ENCODE measurements at regions not wholly inside any gene's neighbourhood (a gene's known extent, or its start where the extent isn't known, plus 50 kb on each side); places are given as distances from the start of the nearest gene placed in this dataset.

GRCh38 chr5:167413506-167413905 is 877.9 kb upstream of the WWC1 start:
- no peak for TF ChIP-seq TAF1 (IDR thresholded peaks at IDR 0.05; ENCODE audit: low read depth)
- TF ChIP-seq REST (IDR thresholded peaks at IDR 0.05; ENCODE audit: borderline replicate concordance): no peak
- no peak for TF ChIP-seq MXI1 (conservative IDR thresholded peaks at IDR 0.05; ENCODE audit: poor library complexity, severe bottlenecking)
- no peak for TF ChIP-seq EP300 (conservative IDR thresholded peaks at IDR 0.05; ENCODE audit: poor library complexity, severe bottlenecking)
- no peak for TF ChIP-seq RAD21 (conservative IDR thresholded peaks at IDR 0.05)
- TF ChIP-seq POLR2AphosphoS5 (IDR thresholded peaks at IDR 0.05): no peak
- no peak for TF ChIP-seq EZH2 (IDR thresholded peaks at IDR 0.05; ENCODE audit: borderline replicate concordance, insufficient read depth, low read length, poor library complexity, severe bottlenecking)
- Histone ChIP-seq H3K9me3 (ENCODE audit: low read length) (no peaks in the 10 kb centered on the region), H3K36me3 (ENCODE audit: insufficient read depth, low read length) (no peaks in the 10 kb centered on the region), H3F3A (ENCODE audit: insufficient read depth, low read length, poor library complexity, severe bottlenecking) (no peaks in the 10 kb centered on the region), H3K4me3 (ENCODE audit: low read length) (no peak overlapping the region), H3K9me2 (ENCODE audit: insufficient read depth, low read length) (no peaks in the 10 kb centered on the region), H2AFZ (ENCODE audit: low read depth, low read length) (no peak overlapping the region), H4K20me1 (ENCODE audit: insufficient read depth) (no peaks in the 10 kb centered on the region), H3K27me3 (ENCODE audit: insufficient read depth, low read depth, low read length) (no peaks in the 10 kb centered on the region), H3K27ac (ENCODE audit: low read length) (no peak overlapping the region), H3K4me2 (ENCODE audit: low read length) (no peak overlapping the region), H3K79me2 (replicated peaks; ENCODE audit: insufficient read depth, low read length) (no peaks in the 10 kb centered on the region), H3K9ac (ENCODE audit: low read length) (no peak overlapping the region)

- Histone ChIP-seq H3K4me3 (ENCODE audit: low read length) (no peak overlapping the region), H4K20me1 (ENCODE audit: insufficient read depth) (no peaks in the 10 kb centered on the region), H3K4me2 (ENCODE audit: low read length) (no peak overlapping the region), H3K9ac (ENCODE audit: low read length) (no peak overlapping the region), H3K36me3 (ENCODE audit: insufficient read depth, low read length) (no peaks in the 10 kb centered on the region), H3K9me2 (ENCODE audit: insufficient read depth, low read length) (no peaks in the 10 kb centered on the region), H3K27ac (ENCODE audit: low read length) (no peak overlapping the region), H3F3A (ENCODE audit: insufficient read depth, low read length, poor library complexity, severe bottlenecking) (no peaks in the 10 kb centered on the region), H3K79me2 (replicated peaks; ENCODE audit: insufficient read depth, low read length) (no peaks in the 10 kb centered on the region), H3K9me3 (ENCODE audit: low read length) (no peaks in the 10 kb centered on the region), H2AFZ (ENCODE audit: low read depth, low read length) (no peak overlapping the region), H3K27me3 (ENCODE audit: insufficient read depth, low read depth, low read length) (no peaks in the 10 kb centered on the region)
- TF ChIP-seq CTCF (IDR thresholded peaks at IDR 0.05; ENCODE audit: poor library complexity, severe bottlenecking): no peak
- TF ChIP-seq EP300 (conservative IDR thresholded peaks at IDR 0.05; ENCODE audit: poor library complexity, severe bottlenecking): no peak
- no peak for TF ChIP-seq SMC3 (conservative IDR thresholded peaks at IDR 0.05; ENCODE audit: poor library complexity)
- no peak for TF ChIP-seq MXI1 (conservative IDR thresholded peaks at IDR 0.05; ENCODE audit: poor library complexity, severe bottlenecking)
- no peak for TF ChIP-seq REST (IDR thresholded peaks at IDR 0.05; ENCODE audit: borderline replicate concordance)
- no peak for TF ChIP-seq TAF1 (IDR thresholded peaks at IDR 0.05; ENCODE audit: low read depth)
These were observed 876.8 kb upstream of the WWC1 start for GRCh38 chr5:167414611-167415010.
